GM12872 (cell line): ENCODE measurements at regions not wholly inside any gene's neighbourhood (a gene's known extent, or its start where the extent isn't known, plus 50 kb on each side); places are given as distances from the start of the nearest gene placed in this dataset.

Experiments used
- TF ChIP-seq, protein P1 (sequence below): IDR thresholded peaks from 3 replicates; pipeline ENCODE4 v1.5.1; 2011; ENCODE audit warnings: low read depth, mild to moderate bottlenecking, low read length, moderate library complexity; ENCODE audit not compliant: insufficient read depth

DNA sequence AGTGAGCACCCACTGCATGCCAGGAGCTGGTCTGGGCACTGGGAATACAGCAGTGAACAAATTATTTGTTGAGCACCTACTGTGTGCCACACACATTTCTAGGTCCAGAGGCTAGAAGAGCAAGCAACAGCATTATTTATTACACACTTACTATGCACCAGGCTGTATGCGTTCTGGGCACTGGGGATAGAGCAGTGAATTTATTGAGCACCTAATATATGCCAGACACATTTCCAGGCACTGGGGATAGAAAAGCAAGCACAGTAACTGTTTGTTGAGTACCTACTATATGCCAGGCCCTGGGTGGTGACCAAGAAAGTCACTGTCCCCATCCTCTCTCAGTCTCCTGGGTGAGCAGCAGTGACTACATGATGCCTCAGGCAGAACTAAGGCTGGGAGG lies 107.5 kb upstream of the NCOR2 start:
- TF ChIP-seq, protein P1, sequence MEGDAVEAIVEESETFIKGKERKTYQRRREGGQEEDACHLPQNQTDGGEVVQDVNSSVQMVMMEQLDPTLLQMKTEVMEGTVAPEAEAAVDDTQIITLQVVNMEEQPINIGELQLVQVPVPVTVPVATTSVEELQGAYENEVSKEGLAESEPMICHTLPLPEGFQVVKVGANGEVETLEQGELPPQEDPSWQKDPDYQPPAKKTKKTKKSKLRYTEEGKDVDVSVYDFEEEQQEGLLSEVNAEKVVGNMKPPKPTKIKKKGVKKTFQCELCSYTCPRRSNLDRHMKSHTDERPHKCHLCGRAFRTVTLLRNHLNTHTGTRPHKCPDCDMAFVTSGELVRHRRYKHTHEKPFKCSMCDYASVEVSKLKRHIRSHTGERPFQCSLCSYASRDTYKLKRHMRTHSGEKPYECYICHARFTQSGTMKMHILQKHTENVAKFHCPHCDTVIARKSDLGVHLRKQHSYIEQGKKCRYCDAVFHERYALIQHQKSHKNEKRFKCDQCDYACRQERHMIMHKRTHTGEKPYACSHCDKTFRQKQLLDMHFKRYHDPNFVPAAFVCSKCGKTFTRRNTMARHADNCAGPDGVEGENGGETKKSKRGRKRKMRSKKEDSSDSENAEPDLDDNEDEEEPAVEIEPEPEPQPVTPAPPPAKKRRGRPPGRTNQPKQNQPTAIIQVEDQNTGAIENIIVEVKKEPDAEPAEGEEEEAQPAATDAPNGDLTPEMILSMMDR: no peak

DNA sequence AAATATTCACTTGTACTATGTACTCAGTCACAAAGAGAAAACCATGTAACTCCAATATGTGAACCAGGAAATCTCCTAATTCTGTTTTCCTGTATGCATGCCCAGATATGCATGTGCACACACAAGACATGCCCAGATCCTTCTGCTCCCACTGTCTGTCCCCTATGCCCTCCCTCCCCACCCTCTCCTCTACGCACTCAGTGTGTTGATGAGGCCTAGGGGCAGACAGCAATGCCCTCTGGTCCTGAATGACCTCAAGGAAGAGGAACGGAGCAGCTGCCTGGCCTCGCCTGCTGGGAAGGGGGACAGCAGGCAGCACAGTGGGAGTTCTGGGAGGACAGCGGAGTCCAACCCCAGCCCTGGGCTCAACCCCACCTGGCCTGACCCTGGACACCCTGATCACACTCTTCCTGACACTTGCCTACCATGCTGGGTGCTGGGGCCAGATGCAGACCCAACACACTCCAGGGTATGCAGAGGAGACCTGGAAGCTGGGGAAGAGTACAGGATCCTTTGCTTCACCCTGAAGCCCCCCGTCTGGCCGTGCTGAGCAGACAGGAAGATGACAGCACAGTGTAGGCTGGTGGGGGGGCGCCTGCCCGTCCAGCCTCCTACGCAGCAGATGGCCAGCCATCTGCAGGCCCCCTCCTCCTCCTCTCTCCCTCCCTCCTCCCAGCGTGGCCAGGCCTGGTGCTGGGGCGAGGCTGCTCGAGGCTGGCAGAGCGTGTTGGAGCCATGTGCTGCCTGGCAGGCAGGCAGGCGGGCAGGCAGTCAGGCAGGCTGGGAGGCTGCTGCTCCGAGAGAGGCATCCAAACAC lies 106.6 kb upstream of the NCOR2 start:
- TF ChIP-seq, protein P1: no peak

DNA sequence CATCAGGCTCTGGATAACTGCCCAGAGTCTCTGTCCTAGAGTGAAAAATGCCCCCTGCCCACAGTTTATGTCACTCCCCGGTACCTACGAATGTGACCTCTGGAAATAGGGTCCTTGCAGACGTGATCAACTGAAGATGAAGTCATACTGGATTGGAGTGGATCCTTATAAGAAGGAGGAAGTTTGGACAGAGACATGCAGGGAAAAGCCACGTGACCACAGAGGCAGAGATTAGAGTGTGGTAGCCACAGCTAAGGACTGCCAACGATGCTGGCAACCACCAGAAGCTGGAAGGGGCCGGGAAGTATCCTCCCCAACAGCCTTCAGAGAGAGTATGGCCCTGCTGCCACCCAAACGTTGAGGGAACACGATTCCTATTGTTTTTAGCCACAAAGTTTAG lies 101.2 kb upstream of the NCOR2 start:
- TF ChIP-seq, protein P1: no peak

DNA sequence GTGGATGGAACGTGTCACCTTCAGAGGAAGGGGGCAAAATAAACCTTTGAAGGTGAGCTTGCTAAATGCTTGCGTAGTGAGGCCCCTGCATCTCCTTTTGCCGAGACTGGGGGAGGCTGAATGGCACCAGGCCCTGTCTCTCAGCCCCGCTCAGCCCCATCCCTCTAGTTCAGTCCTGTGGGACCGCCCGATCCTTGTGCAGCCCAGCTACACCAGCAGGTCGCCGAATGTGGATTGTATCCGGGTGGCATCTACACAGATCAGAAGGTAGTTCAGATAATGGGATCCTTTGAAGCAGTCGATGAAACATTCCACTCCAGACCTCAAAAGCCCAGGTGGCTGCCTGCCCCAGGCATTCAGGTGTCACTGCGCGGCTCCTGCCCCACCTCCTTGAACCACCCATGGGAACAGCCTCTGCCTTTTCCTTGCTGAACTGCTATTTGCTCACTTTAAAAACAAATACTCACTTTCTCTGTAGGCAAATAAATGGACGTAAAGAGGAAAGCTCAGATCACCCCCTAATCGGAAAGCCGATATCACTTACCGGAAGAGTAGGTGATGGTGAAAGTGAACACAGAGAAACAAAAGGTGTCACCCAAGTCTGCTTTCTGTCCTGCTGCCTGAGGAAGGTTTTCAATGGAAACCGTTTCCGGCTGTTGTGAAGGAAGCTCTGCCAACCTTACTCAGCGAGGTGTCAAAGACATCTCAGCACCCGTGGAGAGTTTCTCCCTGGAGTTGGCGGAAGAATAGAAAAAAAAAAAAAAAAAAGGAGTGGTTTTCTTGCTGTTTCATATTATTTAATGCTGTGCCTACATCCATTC lies 100.3 kb upstream of the NCOR2 start:
- TF ChIP-seq, protein P1: no peak

DNA sequence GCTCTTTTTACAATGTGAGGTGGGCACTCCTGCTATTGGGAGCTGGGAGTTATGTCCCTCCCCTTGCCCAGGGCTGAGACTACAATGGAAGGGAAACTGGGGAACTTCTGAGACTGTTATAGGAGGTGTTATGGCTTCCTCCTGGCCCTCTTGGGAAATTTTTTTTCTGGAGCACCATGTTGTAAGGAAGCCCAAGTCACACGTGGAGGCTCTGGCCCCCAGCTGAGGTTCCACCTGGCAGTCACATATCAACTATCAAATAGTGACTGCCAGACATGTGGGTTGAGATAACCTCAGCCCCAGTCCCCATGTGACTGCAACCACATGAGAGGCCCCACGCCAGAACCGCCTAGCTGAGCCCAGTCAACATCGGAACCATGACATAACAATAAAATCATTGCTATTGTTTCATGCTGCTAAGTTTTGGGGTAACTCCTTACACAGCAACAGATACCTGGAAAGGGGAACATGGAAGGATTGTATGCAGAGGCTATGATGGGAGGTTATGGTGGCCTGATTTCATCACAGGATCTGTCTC lies 99.4 kb upstream of the NCOR2 start:
- TF ChIP-seq, protein P1: no peak

DNA sequence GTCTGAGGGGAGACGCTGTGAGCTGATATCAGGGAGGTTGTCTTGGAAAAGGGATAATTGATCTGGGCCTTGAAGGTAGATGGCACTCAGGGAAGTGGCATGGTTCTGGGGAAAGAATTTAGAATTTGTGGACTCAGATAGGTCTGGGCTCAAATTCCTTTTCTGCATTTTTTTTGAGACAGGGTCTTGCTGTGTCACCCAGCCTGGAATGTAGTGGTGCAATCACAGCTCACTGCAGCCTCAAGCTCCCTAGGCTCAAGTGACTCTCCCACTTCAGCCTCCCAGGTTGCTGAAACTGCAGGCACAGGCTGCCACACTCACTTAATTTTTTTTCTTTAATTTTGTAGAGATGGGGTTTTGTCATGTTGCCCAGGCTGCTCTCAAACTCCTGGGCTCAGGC lies 98.1 kb upstream of the NCOR2 start:
- TF ChIP-seq, protein P1: no peak

DNA sequence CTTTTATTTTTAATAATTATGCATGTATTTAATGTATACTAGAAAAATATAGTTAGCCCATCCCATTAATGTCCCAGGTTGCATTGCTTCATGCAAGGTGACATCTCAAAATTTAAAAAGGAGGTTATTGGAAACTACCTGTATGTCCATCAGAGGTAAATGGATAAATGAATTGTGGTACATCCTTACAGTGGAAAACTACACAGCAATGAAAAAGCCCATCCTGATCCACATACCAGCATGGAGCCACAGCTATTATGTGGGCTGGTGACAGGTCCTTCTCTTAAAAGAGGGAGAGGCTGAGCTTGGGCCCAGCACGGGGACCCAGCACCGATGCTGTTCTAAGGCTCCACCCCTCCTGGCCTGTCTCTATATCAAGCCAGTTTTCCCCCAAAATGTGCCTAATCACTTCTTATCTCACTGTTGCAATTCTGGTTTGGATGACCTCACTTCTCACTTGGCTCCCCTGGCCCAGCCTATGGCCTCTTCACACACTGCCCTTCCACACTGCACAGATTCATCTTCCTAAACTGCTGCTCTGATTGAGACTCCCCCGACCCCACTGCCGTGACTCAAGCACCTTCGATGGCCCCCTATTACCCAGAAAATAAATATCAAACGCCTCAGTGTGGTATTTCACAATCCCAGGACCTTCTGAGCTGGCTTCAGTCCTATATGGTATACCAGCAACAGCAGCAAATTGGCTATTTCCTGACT lies 97.1 kb upstream of the NCOR2 start:
- TF ChIP-seq, protein P1: no peak
